Upper lobe of left lung (tissue), 4 donors: ENCODE measurements at regions not wholly inside any gene's neighbourhood (a gene's known extent, or its start where the extent isn't known, plus 50 kb on each side); places are given as distances from the start of the nearest gene placed in this dataset.

Experiments used
- EP300 ChIP-seq, 4 donors: sonication (generic); formaldehyde crosslinking; IDR thresholded peaks; one replicate each; pipeline ENCODE4 v1.5.1; 2017; ENCODE audit warnings: antibody characterized with exemption in 4 of 4, control low read depth in 2 of 4
- POLR2A ChIP-seq, 4 donors: fragments of 450-650 bp; IDR thresholded peaks; one replicate each; pipeline ENCODE4 v1.5.1; 2016 to 2017; ENCODE audit warnings: antibody characterized with exemption in 4 of 4, mild to moderate bottlenecking in 2 of 4
- TF ChIP-seq, protein P1 (sequence below), 6 experiments: fragments of 450-650 bp in 4 of 6; fragments of 200-600 bp in 2 of 6; sonication (generic) in 2 of 6; IDR thresholded peaks; one replicate each; pipeline ENCODE4 v1.5.1; 2016 to 2019; ENCODE audit warnings: antibody characterized with exemption in 6 of 6

- TF ChIP-seq, protein P1, sequence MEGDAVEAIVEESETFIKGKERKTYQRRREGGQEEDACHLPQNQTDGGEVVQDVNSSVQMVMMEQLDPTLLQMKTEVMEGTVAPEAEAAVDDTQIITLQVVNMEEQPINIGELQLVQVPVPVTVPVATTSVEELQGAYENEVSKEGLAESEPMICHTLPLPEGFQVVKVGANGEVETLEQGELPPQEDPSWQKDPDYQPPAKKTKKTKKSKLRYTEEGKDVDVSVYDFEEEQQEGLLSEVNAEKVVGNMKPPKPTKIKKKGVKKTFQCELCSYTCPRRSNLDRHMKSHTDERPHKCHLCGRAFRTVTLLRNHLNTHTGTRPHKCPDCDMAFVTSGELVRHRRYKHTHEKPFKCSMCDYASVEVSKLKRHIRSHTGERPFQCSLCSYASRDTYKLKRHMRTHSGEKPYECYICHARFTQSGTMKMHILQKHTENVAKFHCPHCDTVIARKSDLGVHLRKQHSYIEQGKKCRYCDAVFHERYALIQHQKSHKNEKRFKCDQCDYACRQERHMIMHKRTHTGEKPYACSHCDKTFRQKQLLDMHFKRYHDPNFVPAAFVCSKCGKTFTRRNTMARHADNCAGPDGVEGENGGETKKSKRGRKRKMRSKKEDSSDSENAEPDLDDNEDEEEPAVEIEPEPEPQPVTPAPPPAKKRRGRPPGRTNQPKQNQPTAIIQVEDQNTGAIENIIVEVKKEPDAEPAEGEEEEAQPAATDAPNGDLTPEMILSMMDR (IDR thresholded peaks at IDR 0.05), result no peak
- TF ChIP-seq EP300 (IDR thresholded peaks at IDR 0.05) (no peak), POLR2A (IDR thresholded peaks at IDR 0.05) (no peak)
Measured at GRCh38 chr5:118314931-118315330, 673.4 kb downstream of the DTWD2 start.
